ENCODE measurements at regions not wholly inside any gene's neighbourhood (a gene's known extent, or its start where the extent isn't known, plus 50 kb on each side); places are given as distances from the start of the nearest gene placed in this dataset.

DNA sequence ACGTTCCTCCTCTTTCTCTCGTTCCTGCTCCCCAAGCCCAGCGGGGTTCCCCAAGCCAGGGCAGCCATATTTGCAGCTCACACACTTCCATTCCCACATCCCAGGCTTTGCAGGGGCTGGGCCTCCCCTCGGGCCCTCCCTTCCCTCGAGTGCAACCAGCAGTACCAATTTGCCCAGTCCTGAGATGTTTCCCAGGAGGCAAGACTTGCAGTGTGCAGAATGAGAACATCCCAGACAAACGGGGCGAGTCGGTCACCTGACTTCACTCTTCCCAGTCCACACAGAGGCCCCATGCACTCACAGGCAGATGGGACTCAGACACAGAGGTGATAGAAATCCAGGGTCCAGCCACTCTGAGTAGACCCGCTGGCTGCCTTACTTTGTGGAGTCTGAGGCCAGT, 56.2 kb upstream of the SLC6A6 start:
- Mint-ChIP-seq H3K27ac (no peak overlapping the region), H3K36me3 (no peaks in the 10 kb centered on the region), H3K4me3 (no peak overlapping the region), H3K9me3 (no peaks in the 10 kb centered on the region), H3K4me1 (no peaks in the 10 kb centered on the region), H3K27me3 (peaks cover 43% of the 10 kb centered on the region)
- no peak for ATAC-seq

DNA sequence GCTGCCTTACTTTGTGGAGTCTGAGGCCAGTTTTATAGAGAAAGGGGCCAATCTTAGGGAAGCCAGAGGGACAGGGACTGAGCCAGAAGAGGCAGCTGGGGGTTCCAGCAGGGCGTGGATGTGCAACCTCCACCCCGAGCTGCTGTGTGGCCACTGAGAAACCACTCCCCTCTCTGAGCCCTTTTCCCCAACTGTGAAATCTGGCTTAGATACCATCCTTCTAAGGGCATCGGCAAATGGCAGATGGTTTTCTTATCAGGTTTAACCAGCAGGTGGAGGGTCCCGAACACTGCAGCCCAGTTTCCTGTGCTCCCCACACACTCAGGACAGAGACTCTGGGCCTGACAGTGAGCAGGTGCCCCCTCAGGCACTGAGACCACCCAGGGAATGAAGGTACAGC, 55.8 kb upstream of the SLC6A6 start:
- peaks cover 1% of the 10 kb centered on the region for H3K4me1 Mint-ChIP-seq
- H3K27me3 Mint-ChIP-seq: peaks cover 43% of the 10 kb centered on the region
- no peaks in the 10 kb centered on the region for H3K9me3 Mint-ChIP-seq
- H3K4me3 Mint-ChIP-seq: no peak overlapping the region
- ATAC-seq: no peak
- H3K27ac Mint-ChIP-seq: no peak overlapping the region
- H3K36me3 Mint-ChIP-seq: no peaks in the 10 kb centered on the region

DNA sequence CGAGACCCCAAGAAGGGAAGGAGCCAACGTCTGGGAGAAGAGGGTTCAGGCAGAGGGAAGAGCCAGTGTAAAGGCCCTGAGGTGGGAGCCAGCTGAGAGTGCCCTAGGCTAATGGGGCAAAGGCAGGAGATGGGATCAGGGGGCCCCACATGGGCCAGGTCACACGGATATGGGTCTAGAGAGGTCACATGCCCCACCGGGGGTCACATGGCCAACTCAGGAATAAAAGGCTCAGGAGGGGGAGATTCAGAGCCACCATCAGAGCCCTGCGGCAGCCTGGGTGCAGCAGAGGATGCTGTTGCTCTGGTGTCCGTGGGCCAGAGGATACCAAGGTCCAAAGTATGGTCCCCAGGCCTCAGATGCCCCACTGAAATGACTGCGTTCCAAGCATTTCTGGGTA, 55.3 kb upstream of the SLC6A6 start:
- H3K4me1 Mint-ChIP-seq: peaks cover 6% of the 10 kb centered on the region
- no peaks in the 10 kb centered on the region for H3K9me3 Mint-ChIP-seq
- peaks cover 42% of the 10 kb centered on the region for H3K27me3 Mint-ChIP-seq
- no peak for ATAC-seq
- no peaks in the 10 kb centered on the region for H3K36me3 Mint-ChIP-seq
- H3K27ac Mint-ChIP-seq: no peak overlapping the region
- H3K4me3 Mint-ChIP-seq: no peak overlapping the region

DNA sequence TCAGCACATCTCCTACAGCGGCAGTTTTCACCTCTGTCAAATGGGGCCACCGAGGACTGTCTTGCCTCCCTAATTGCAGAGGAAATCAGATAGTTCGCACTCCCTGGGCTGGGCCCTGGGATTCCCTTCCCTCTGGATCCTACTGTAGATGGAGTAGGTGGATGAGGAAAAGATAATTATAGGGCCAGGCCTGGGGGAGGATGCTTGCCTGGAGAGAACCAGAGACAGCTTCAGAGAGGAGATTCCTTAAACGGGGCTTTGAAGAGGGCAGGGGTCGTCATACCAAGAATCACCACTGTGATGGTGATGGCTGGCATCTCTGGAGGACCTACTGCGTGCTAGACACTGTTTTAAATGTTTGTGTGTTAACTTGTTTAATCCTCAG, 50.8 kb upstream of the SLC6A6 start:
- Mint-ChIP-seq H3K27ac (no peak overlapping the region), H3K36me3 (no peaks in the 10 kb centered on the region), H3K9me3 (no peaks in the 10 kb centered on the region), H3K27me3 (peaks cover 7% of the 10 kb centered on the region), H3K4me1 (peaks cover 7% of the 10 kb centered on the region), H3K4me3 (no peak overlapping the region)
- no peak for ATAC-seq

DNA sequence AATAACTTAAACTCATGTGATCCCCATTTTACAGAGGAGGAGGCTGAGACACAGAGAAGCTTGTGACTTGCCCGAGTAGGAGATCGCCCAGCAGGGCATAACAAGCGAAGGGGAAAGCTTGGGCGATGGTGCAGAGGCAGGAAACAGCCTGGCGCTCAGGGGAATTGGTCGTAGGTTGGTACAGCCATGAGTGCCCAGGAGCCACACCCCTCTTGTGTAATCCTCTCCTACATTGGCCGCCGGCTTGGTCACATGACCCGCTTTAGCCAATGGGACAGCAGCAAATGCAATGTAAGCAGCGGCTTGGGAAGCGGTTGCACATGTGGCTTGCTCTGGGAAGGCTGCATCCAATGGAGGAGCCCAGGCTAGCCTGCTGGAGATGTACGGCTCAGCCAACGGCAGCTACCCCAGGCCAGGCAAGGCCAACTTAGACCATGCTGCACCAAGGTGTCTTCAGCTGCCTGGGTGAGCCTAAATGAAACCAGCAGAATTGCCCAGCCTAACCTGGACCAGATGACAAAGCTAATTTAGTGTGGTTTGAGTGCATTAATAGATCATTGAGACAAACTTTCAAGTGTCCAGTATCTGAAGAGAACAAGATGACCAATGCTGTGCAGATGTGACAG, 50.3 kb upstream of the SLC6A6 start:
- H3K4me1 Mint-ChIP-seq: peaks cover 7% of the 10 kb centered on the region
- no peak overlapping the region for H3K4me3 Mint-ChIP-seq
- H3K27me3 Mint-ChIP-seq: peaks cover 2% of the 10 kb centered on the region
- H3K27ac Mint-ChIP-seq: no peak overlapping the region
- H3K9me3 Mint-ChIP-seq: no peaks in the 10 kb centered on the region
- ATAC-seq: peak; percentile 44
- no peaks in the 10 kb centered on the region for H3K36me3 Mint-ChIP-seq

Measured in stimulated activated memory B cell treated with anti-CD40 and anti-IgM and Interleukin-4, amounts not matched to agents 10 μg/mL and 1 μg/mL and 100 μg/mL, for 72 hours (primary cell).